ENCODE measurements at regions not wholly inside any gene's neighbourhood (a gene's known extent, or its start where the extent isn't known, plus 50 kb on each side); places are given as distances from the start of the nearest gene placed in this dataset.

DNA sequence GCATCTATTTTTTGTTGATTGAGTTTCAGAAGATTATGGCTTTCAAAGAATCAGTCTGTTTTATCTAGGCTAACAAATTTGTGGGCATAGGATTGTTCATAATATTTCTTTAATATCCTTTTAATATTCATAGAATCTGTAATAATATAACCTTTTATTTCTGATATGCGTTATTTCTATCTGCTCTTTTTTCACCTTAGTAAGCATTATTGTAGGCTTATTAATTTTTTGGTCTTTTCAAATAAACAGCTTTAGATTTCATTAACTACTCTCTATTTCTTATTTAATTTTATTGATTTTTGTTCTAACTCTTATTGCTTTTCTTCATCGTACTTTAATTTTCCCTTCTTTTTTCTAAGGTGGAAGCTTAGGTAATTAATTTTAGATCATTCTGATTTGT, 1614.4 kb upstream of the DDX18 start:
- BruUV-seq (replicated peaks) = no TSS peak
- TF ChIP-seq JUN (IDR thresholded peaks at IDR 0.05; ENCODE audit: borderline replicate concordance, insufficient read depth, insufficient read length, low read depth) (no peak), EZH2 (IDR thresholded peaks at IDR 0.05; ENCODE audit: borderline replicate concordance, low read depth, low read length, severe bottlenecking) (no peak)
- Histone ChIP-seq H3K4me2 (ENCODE audit: insufficient read depth, low read length) (no peak overlapping the region), H3K36me3 (ENCODE audit: control insufficient read depth in 2 of 2, extremely low read depth in 1 of 2, insufficient read depth in 2 of 2, low read length in 2 of 2) (no peaks in the 10 kb centered on the region), H3K9me3 (replicated peaks; ENCODE audit: control insufficient read depth, insufficient read depth, low read length) (peaks cover 3% of the 10 kb centered on the region), H3K4me3 (replicated peaks in 1 of 3; ENCODE audit: insufficient read depth in 1 of 3, low read depth in 1 of 3, low read length in 3 of 3) (no peak overlapping the region), H3K9ac (replicated peaks; ENCODE audit: extremely low read depth, insufficient read depth, low read length) (no peak overlapping the region), H3K27ac (ENCODE audit: insufficient read depth, low read depth, low read length) (no peak overlapping the region), H2AFZ (ENCODE audit: low read depth, low read length) (no peak overlapping the region), H3K9me1 (replicated peaks; ENCODE audit: control insufficient read depth, extremely low read depth, insufficient read depth, low read length) (no peaks in the 10 kb centered on the region), H3K4me1 (ENCODE audit: control insufficient read depth, extremely low read depth, insufficient read depth, low read length) (no peaks in the 10 kb centered on the region), H4K20me1 (replicated peaks; ENCODE audit: control insufficient read depth, extremely low read depth, insufficient read depth, low read length) (no peaks in the 10 kb centered on the region), H3K27me3 (ENCODE audit: control insufficient read depth in 2 of 2, insufficient read depth in 2 of 2, low read length in 2 of 2) (no peaks in the 10 kb centered on the region), H3K79me2 (ENCODE audit: control insufficient read depth, insufficient read depth, low read length) (no peaks in the 10 kb centered on the region)
- ChIA-PET CTCF (no interaction called here), POLR2A (no interaction called here)
- DNase-seq (ENCODE audit: low read depth, low spot score) (no peak), FAIRE-seq (no peak)
- dilution Hi-C loops (cut with MboI; ENCODE audit: extremely low pct_ligation_motif_present, low sequenced_read_pairs) = no loop called here
- intact Hi-C loops (cut with micrococcal nuclease) = no loop called here

DNA sequence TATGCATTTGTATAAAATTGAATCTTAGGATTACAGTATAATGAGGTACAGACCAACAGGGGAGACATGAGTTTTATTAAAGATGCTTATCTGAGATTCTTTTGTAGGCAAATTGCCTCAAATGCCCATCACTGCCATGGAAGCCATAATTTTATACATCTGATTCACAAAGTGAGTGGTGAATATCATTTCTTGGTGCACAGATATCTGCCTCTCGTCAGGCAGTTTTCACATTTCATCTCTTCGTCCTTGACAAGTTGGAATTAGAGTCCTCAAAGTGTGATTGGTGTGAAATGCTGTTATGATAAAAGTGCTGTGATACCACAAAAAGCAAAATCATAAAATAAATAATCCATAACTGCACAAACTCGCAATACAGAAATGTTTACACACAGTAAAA, 1602.8 kb upstream of the DDX18 start:
- dilution Hi-C loops (cut with MboI; ENCODE audit: extremely low pct_ligation_motif_present, low sequenced_read_pairs) (no loop called here), intact Hi-C loops (cut with micrococcal nuclease) (no loop called here)
- H3K36me3 ChIP-seq (ENCODE audit: control insufficient read depth in 2 of 2, extremely low read depth in 1 of 2, insufficient read depth in 2 of 2, low read length in 2 of 2) = no peaks in the 10 kb centered on the region
- DNase-seq (ENCODE audit: low read depth, low spot score) (no peak), FAIRE-seq (no peak)
- BruUV-seq (replicated peaks) = no TSS peak
- no peaks in the 10 kb centered on the region for H3K79me2 ChIP-seq (ENCODE audit: control insufficient read depth, insufficient read depth, low read length)
- H3K9ac ChIP-seq (replicated peaks; ENCODE audit: extremely low read depth, insufficient read depth, low read length) = no peak overlapping the region
- CTCF ChIA-PET = no interaction called here
- H4K20me1 ChIP-seq (replicated peaks; ENCODE audit: control insufficient read depth, extremely low read depth, insufficient read depth, low read length) = no peaks in the 10 kb centered on the region
- no peak overlapping the region for H2AFZ ChIP-seq (ENCODE audit: low read depth, low read length)
- no peaks in the 10 kb centered on the region for H3K4me1 ChIP-seq (ENCODE audit: control insufficient read depth, extremely low read depth, insufficient read depth, low read length)
- H3K27me3 ChIP-seq (ENCODE audit: control insufficient read depth in 2 of 2, insufficient read depth in 2 of 2, low read length in 2 of 2) = no peaks in the 10 kb centered on the region
- no peak overlapping the region for H3K4me2 ChIP-seq (ENCODE audit: insufficient read depth, low read length)
- no peak overlapping the region for H3K27ac ChIP-seq (ENCODE audit: insufficient read depth, low read depth, low read length)
- peaks cover 1% of the 10 kb centered on the region for H3K9me3 ChIP-seq (replicated peaks; ENCODE audit: control insufficient read depth, insufficient read depth, low read length)
- TF ChIP-seq MYC (IDR thresholded peaks at IDR 0.05; ENCODE audit: low read depth, low read length) (no peak), POLR2AphosphoS5 (IDR thresholded peaks at IDR 0.05; ENCODE audit: insufficient read depth, low read depth, low read length) (no peak), GATA2 (IDR thresholded peaks at IDR 0.05; ENCODE audit: insufficient read depth, insufficient read length, low read depth, low read length) (no peak), EZH2 (IDR thresholded peaks at IDR 0.05; ENCODE audit: borderline replicate concordance, low read depth, low read length, severe bottlenecking) (no peak), JUN (IDR thresholded peaks at IDR 0.05; ENCODE audit: borderline replicate concordance, insufficient read depth, insufficient read length, low read depth) (no peak), POLR2A (IDR thresholded peaks at IDR 0.05; ENCODE audit: low read depth, low read length) (no peak), FOS (IDR thresholded peaks at IDR 0.05; ENCODE audit: borderline replicate concordance, insufficient read depth, low read length) (no peak)
- TF ChIP-seq, protein P1, sequence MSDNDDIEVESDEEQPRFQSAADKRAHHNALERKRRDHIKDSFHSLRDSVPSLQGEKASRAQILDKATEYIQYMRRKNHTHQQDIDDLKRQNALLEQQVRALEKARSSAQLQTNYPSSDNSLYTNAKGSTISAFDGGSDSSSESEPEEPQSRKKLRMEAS (IDR thresholded peaks at IDR 0.05; ENCODE audit: insufficient read depth, insufficient read length) = no peak
- TF ChIP-seq, protein P2, sequence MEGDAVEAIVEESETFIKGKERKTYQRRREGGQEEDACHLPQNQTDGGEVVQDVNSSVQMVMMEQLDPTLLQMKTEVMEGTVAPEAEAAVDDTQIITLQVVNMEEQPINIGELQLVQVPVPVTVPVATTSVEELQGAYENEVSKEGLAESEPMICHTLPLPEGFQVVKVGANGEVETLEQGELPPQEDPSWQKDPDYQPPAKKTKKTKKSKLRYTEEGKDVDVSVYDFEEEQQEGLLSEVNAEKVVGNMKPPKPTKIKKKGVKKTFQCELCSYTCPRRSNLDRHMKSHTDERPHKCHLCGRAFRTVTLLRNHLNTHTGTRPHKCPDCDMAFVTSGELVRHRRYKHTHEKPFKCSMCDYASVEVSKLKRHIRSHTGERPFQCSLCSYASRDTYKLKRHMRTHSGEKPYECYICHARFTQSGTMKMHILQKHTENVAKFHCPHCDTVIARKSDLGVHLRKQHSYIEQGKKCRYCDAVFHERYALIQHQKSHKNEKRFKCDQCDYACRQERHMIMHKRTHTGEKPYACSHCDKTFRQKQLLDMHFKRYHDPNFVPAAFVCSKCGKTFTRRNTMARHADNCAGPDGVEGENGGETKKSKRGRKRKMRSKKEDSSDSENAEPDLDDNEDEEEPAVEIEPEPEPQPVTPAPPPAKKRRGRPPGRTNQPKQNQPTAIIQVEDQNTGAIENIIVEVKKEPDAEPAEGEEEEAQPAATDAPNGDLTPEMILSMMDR (IDR thresholded peaks at IDR 0.05; ENCODE audit: extremely low read depth in 1 of 2, insufficient read depth in 1 of 2, low read depth in 1 of 2, low read length in 2 of 2) = no peak
- H3K9me1 ChIP-seq (replicated peaks; ENCODE audit: control insufficient read depth, extremely low read depth, insufficient read depth, low read length) = no peaks in the 10 kb centered on the region
- POLR2A ChIA-PET = no interaction called here
- H3K4me3 ChIP-seq (replicated peaks in 1 of 3; ENCODE audit: insufficient read depth in 1 of 3, low read depth in 1 of 3, low read length in 3 of 3) = no peak overlapping the region
